GM18519 (cell line): ENCODE measurements at regions not wholly inside any gene's neighbourhood (a gene's known extent, or its start where the extent isn't known, plus 50 kb on each side); places are given as distances from the start of the nearest gene placed in this dataset.
"Not testable (repeated sequence)": the region's sequence is repeated elsewhere in the genome, so short reads cannot be mapped to it uniquely, and the experiment has no call there.

Source experiments
- ATAC-seq: cut with Tn5 transposase; IDR thresholded peaks from one replicate; pipeline ENCODE4 v1.9.1; 2021; ENCODE audit warnings: mild to moderate bottlenecking, moderate library complexity; ENCODE audit not compliant: unreplicated experiment, low FRiP score

GRCh38 chr12:71385155-71385554 is 54.4 kb upstream of the LGR5 start:
- no peak for ATAC-seq

DNA sequence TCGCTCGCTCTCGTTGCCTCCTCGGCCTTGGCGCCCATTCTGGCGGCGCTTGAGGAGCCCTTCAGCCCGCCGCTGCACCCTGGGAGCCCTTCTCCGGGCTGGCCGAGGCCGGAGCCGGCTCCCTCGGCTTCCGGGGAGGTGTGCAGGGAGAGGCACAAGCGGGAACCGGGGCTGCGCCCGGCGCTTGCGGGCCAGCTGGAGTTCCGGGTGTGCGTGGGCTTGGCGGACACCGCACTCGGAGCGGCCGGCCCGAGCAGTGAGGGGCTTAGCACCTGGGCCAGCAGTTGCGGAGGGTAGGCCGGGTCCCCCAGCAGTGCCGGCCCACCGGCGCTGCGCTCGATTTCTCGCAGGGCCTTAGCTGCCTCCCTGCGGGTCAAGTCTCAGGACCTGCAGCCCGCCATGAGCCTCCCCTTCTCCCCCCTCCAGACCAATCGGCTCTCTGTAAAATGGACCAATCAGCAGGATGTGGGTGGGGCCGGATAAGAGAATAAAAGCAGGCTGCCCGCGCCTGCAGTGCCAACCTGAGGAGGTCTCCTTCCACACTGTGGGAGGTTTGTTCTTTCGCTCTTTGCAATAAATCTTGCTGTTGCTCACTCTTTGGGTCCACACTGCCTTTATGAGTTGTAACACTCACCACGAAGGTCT is 62.8 kb upstream of the LGR5 start:
- not testable (repeated sequence) for ATAC-seq

DNA sequence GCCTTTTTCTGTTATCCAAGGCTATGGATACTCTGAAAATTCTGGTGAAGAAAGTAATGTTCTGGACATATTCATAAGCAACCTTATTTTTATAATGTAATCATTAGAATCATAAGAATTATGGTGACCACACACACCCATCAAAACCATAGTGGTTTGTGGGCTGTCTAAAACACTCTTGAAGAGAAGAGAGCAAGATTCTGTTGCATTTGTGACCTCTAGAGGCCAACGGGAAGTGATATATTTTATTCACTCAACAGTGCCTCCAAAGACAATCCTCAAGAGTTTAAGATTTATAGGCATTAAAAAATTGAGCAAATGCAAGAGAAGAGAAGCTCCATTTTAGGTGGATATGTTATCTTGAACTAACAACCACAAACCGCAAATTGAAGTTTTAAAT is 68.5 kb upstream of the LGR5 start:
- no peak for ATAC-seq

- ATAC-seq, result no peak
Measured at GRCh38 chr12:71360013-71360412, 79.6 kb upstream of the LGR5 start.

- ATAC-seq, result no peak
Measured at GRCh38 chr12:71356569-71356968, 83.0 kb upstream of the LGR5 start.

DNA sequence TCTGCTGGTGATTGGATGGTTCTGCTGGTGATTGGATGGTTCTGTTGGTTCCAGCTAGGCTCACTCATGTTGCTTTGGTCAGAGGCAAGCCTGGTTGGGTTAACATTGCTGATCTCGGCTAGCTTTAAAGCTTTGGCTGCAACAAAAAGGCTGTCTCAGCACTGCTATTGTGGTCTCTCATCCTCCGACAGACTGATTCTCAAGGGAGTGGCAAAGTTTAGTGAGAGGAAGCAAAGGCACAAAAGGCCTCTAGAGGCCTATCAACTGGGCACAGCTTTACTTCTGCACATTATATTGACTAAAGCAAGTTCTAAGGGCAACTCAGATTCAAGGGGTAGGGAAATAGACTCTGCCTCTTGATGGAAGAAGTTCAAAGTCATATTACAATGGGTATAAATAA is 84.7 kb upstream of the LGR5 start:
- no peak for ATAC-seq

DNA sequence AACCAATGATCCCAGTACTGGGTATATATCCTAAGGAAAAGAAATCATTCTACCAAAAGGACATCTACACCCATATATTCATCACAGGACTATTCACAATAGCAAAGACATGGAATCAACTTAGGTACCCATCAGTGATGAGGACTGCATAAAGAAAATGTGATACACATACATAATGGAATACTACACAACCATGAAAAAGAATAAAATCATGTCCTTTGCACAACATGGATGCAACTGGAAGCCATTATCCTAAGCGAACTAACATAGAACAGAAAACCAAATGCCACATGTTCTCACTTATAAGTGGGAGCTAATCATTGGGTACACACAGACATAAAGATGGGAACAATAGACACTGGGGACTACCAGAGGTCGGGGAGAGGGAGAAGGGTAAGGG is 86.0 kb upstream of the LGR5 start:
- ATAC-seq, result no peak

GRCh38 chr12:71349950-71350349 is 89.6 kb upstream of the LGR5 start:
- ATAC-seq, result no peak

- ATAC-seq, result no peak
Measured at GRCh38 chr12:71338933-71339332, 100.7 kb upstream of the LGR5 start.

- ATAC-seq, result no peak
Measured at GRCh38 chr12:71335963-71336257, 103.7 kb upstream of the LGR5 start.

GRCh38 chr12:71335151-71335962 is 104.2 kb upstream of the LGR5 start:
- ATAC-seq, result no peak

DNA sequence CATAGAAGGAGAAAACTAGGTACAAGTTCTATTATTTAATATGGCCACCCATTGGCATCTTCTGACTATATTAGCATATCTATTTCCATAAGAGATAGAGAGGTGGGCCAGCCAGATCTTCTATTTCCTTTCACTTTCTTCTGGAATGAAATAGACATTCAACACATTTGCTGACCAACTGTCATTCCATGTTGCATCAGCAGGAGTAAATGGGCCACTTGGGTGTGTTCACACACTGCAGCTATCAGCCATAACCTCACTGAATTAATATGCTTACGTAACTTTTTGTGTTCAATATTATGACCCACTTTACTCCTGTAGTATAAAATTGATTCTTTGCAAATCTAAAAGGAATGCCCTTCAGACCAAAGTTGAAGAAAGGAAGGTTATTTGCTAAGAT is 106.2 kb upstream of the LGR5 start:
- ATAC-seq, result no peak

- ATAC-seq, result no peak
Measured at GRCh38 chr12:71329956-71330355, 109.6 kb upstream of the LGR5 start.

- ATAC-seq, result no peak
Measured at GRCh38 chr12:71321531-71321930, 118.1 kb upstream of the LGR5 start.

GRCh38 chr12:71321130-71321529 is 118.5 kb upstream of the LGR5 start:
- ATAC-seq, result no peak

DNA sequence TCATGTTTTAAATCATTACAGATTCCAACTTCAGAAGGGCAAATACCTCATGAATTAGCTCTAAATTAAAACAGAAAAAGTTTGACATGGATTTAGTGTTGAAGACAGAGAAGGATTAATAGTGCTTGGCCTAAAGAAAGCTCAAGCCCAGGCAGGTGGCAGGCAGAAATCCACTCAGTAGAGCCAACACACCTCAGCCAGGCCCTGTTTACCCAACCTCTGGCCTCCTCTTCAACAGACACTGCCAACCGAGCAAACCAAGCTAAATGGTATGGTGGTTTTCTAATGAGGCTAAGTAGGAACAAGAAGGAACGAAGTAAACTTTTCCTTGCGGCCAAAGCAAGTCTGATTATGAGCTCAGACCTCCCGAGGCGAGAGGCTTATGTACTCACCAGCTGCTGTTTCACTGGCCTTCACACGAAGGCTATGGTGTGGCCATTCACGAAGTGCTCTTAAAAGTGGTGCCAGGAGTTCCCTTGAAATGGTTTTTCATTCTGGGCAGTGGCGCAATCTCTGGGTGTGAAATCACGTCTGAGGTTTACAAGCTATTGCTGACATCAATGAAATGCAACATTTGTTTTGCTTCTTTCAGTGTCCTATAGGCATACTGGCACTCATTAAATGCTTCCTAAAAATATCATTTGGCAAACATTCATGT is 124.1 kb upstream of the LGR5 start:
- ATAC-seq, result no peak

GRCh38 chr12:71312768-71313403 is 126.7 kb upstream of the LGR5 start:
- no peak for ATAC-seq

- ATAC-seq, result not testable (repeated sequence)
Measured at GRCh38 chr12:71311611-71312010, 128.0 kb upstream of the LGR5 start.

DNA sequence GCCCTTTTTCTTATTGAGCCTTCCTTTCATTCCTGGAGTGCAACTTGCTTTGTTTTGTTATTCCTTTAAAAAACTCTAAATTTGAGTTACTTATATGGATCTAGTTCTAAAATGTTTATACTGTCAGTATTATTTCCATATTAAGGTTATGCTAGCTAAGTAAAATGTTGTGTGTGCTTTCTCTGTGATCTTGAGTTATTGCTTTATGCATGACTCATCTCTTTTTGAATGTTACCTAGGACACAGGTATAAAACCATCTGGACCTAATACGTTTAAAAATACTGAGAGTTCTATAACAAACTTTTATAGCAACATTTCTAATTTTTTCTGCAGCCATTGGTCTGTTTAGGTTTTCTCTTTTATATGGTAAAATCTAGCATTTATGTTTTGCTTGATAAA is 132.8 kb upstream of the LGR5 start:
- ATAC-seq, result no peak

GRCh38 chr12:71304306-71304705 is 135.3 kb upstream of the LGR5 start:
- ATAC-seq, result no peak

DNA sequence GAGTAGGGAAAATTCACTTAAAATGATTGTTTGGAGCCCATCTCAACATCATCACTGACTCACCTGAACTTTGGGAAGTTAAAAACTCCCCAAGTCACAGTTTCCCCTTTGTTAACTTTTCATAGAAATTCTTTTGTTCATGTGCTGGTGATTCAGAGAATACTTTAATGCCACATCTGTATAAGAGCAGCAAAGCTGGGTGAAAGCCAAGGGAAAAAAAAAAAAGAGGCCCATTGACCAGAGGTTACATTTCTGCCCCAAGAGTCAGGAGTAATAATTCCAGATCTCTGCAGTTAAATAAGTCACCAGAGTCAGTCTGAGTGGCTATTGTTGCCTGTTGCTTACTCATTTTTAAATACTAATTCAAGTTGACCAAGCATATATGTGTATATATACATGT is 136.4 kb upstream of the LGR5 start:
- no peak for ATAC-seq
